ENCODE measurements at regions not wholly inside any gene's neighbourhood (a gene's known extent, or its start where the extent isn't known, plus 50 kb on each side); places are given as distances from the start of the nearest gene placed in this dataset.
"Not testable (repeated sequence)": the region's sequence is repeated elsewhere in the genome, so short reads cannot be mapped to it uniquely, and the experiment has no call there.

GRCh38 chr2:111428915-111429314 lies 308.2 kb downstream of the BCL2L11 start:
- TF ChIP-seq CTCF (conservative IDR thresholded peaks at IDR 0.05; ENCODE audit: low read length); EZH2phosphoT487 (IDR thresholded peaks at IDR 0.05; ENCODE audit: borderline replicate concordance, low read depth, low read length): not testable (repeated sequence)
